ENCODE measurements at regions not wholly inside any gene's neighbourhood (a gene's known extent, or its start where the extent isn't known, plus 50 kb on each side); places are given as distances from the start of the nearest gene placed in this dataset.

- Histone ChIP-seq H3K27ac (ENCODE audit: low read length) (no peak overlapping the region), H3K9me3 (replicated peaks; ENCODE audit: control insufficient read depth, low read depth, low read length) (no peaks in the 10 kb centered on the region), H3K27me3 (ENCODE audit: control insufficient read depth, insufficient read depth, low read length) (no peaks in the 10 kb centered on the region), H3K36me3 (ENCODE audit: control insufficient read depth, insufficient read depth, low read length) (no peaks in the 10 kb centered on the region), H3K4me3 (ENCODE audit: low read length) (no peak overlapping the region), H3K4me1 (ENCODE audit: control insufficient read depth, insufficient read depth, low read length) (no peaks in the 10 kb centered on the region)
- DNase-seq = no peak
Measured at GRCh38 chr2:147713349-147713748, 131.5 kb upstream of the ACVR2A start.

- DNase-seq = no peak
- no CpG with 5 or more reads among the region's 2 CpGs for WGBS (ENCODE audit: insufficient coverage)
- no peak overlapping the region for H3K4me3 ChIP-seq (ENCODE audit: low read length)
- H3K9me3 ChIP-seq (replicated peaks; ENCODE audit: control insufficient read depth, low read depth, low read length) = no peaks in the 10 kb centered on the region
- H3K27ac ChIP-seq (ENCODE audit: low read length) = no peak overlapping the region
- no peaks in the 10 kb centered on the region for H3K36me3 ChIP-seq (ENCODE audit: control insufficient read depth, insufficient read depth, low read length)
- no peaks in the 10 kb centered on the region for H3K27me3 ChIP-seq (ENCODE audit: control insufficient read depth, insufficient read depth, low read length)
- H3K4me1 ChIP-seq (ENCODE audit: control insufficient read depth, insufficient read depth, low read length) = no peaks in the 10 kb centered on the region
Measured at GRCh38 chr2:147712051-147712450, 132.8 kb upstream of the ACVR2A start.

- no peaks in the 10 kb centered on the region for H3K27me3 ChIP-seq (ENCODE audit: control insufficient read depth, insufficient read depth, low read length)
- H3K4me1 ChIP-seq (ENCODE audit: control insufficient read depth, insufficient read depth, low read length) = no peaks in the 10 kb centered on the region
- H3K9me3 ChIP-seq (replicated peaks; ENCODE audit: control insufficient read depth, low read depth, low read length) = no peaks in the 10 kb centered on the region
- no peak overlapping the region for H3K4me3 ChIP-seq (ENCODE audit: low read length)
- WGBS (ENCODE audit: insufficient coverage) = 72% methylated on average over 4 of the region's 4 CpGs
- no peaks in the 10 kb centered on the region for H3K36me3 ChIP-seq (ENCODE audit: control insufficient read depth, insufficient read depth, low read length)
- no peak for DNase-seq
- no peak overlapping the region for H3K27ac ChIP-seq (ENCODE audit: low read length)
Measured at GRCh38 chr2:147711031-147711430, 133.8 kb upstream of the ACVR2A start.

GRCh38 chr2:147709655-147710054 is 135.2 kb upstream of the ACVR2A start:
- Histone ChIP-seq H3K27ac (ENCODE audit: low read length) (no peak overlapping the region), H3K4me3 (ENCODE audit: low read length) (no peak overlapping the region), H3K9me3 (replicated peaks; ENCODE audit: control insufficient read depth, low read depth, low read length) (no peaks in the 10 kb centered on the region), H3K36me3 (ENCODE audit: control insufficient read depth, insufficient read depth, low read length) (no peaks in the 10 kb centered on the region), H3K27me3 (ENCODE audit: control insufficient read depth, insufficient read depth, low read length) (no peaks in the 10 kb centered on the region), H3K4me1 (ENCODE audit: control insufficient read depth, insufficient read depth, low read length) (no peaks in the 10 kb centered on the region)
- no peak for DNase-seq

- Histone ChIP-seq H3K9me3 (replicated peaks; ENCODE audit: control insufficient read depth, low read depth, low read length) (no peaks in the 10 kb centered on the region), H3K27me3 (ENCODE audit: control insufficient read depth, insufficient read depth, low read length) (no peaks in the 10 kb centered on the region), H3K36me3 (ENCODE audit: control insufficient read depth, insufficient read depth, low read length) (no peaks in the 10 kb centered on the region), H3K27ac (ENCODE audit: low read length) (no peak overlapping the region), H3K4me3 (ENCODE audit: low read length) (no peak overlapping the region), H3K4me1 (ENCODE audit: control insufficient read depth, insufficient read depth, low read length) (no peaks in the 10 kb centered on the region)
- no peak for DNase-seq
- 92% methylated on average over 1 of the region's 3 CpGs for WGBS (ENCODE audit: insufficient coverage)
Measured at GRCh38 chr2:147703171-147703570, 141.7 kb upstream of the ACVR2A start.

GRCh38 chr2:147698166-147698565 is 146.7 kb upstream of the ACVR2A start:
- H3K27me3 ChIP-seq (ENCODE audit: control insufficient read depth, insufficient read depth, low read length) = no peaks in the 10 kb centered on the region
- no peak for DNase-seq
- no peaks in the 10 kb centered on the region for H3K9me3 ChIP-seq (replicated peaks; ENCODE audit: control insufficient read depth, low read depth, low read length)
- no peaks in the 10 kb centered on the region for H3K4me1 ChIP-seq (ENCODE audit: control insufficient read depth, insufficient read depth, low read length)
- no peaks in the 10 kb centered on the region for H3K36me3 ChIP-seq (ENCODE audit: control insufficient read depth, insufficient read depth, low read length)
- H3K27ac ChIP-seq (ENCODE audit: low read length) = no peak overlapping the region
- no peak overlapping the region for H3K4me3 ChIP-seq (ENCODE audit: low read length)
- WGBS (ENCODE audit: insufficient coverage) = no CpG with 5 or more reads among the region's 2 CpGs

GRCh38 chr2:147696426-147696825 is 148.4 kb upstream of the ACVR2A start:
- Histone ChIP-seq H3K27me3 (ENCODE audit: control insufficient read depth, insufficient read depth, low read length) (no peaks in the 10 kb centered on the region), H3K4me3 (ENCODE audit: low read length) (no peak overlapping the region), H3K4me1 (ENCODE audit: control insufficient read depth, insufficient read depth, low read length) (no peaks in the 10 kb centered on the region), H3K36me3 (ENCODE audit: control insufficient read depth, insufficient read depth, low read length) (no peaks in the 10 kb centered on the region), H3K27ac (ENCODE audit: low read length) (no peak overlapping the region), H3K9me3 (replicated peaks; ENCODE audit: control insufficient read depth, low read depth, low read length) (no peaks in the 10 kb centered on the region)
- no peak for DNase-seq
- WGBS (ENCODE audit: insufficient coverage) = no CpG with 5 or more reads among the region's 2 CpGs

GRCh38 chr2:147689220-147689909 is 155.5 kb upstream of the ACVR2A start:
- no peaks in the 10 kb centered on the region for H3K27me3 ChIP-seq (ENCODE audit: control insufficient read depth, insufficient read depth, low read length)
- no CpG with 5 or more reads among the region's 2 CpGs for WGBS (ENCODE audit: insufficient coverage)
- no peaks in the 10 kb centered on the region for H3K9me3 ChIP-seq (replicated peaks; ENCODE audit: control insufficient read depth, low read depth, low read length)
- no peaks in the 10 kb centered on the region for H3K4me1 ChIP-seq (ENCODE audit: control insufficient read depth, insufficient read depth, low read length)
- no peaks in the 10 kb centered on the region for H3K36me3 ChIP-seq (ENCODE audit: control insufficient read depth, insufficient read depth, low read length)
- no peak overlapping the region for H3K4me3 ChIP-seq (ENCODE audit: low read length)
- peak; percentile 65 for DNase-seq
- H3K27ac ChIP-seq (ENCODE audit: low read length) = no peak overlapping the region

GRCh38 chr2:147688242-147688641 is 156.6 kb upstream of the ACVR2A start:
- Histone ChIP-seq H3K4me3 (ENCODE audit: low read length) (no peak overlapping the region), H3K36me3 (ENCODE audit: control insufficient read depth, insufficient read depth, low read length) (no peaks in the 10 kb centered on the region), H3K27me3 (ENCODE audit: control insufficient read depth, insufficient read depth, low read length) (no peaks in the 10 kb centered on the region), H3K9me3 (replicated peaks; ENCODE audit: control insufficient read depth, low read depth, low read length) (no peaks in the 10 kb centered on the region), H3K4me1 (ENCODE audit: control insufficient read depth, insufficient read depth, low read length) (no peaks in the 10 kb centered on the region), H3K27ac (ENCODE audit: low read length) (no peak overlapping the region)
- WGBS (ENCODE audit: insufficient coverage) = no CpG with 5 or more reads among the region's 1 CpG
- DNase-seq = peak; percentile 38

- no peaks in the 10 kb centered on the region for H3K36me3 ChIP-seq (ENCODE audit: control insufficient read depth, insufficient read depth, low read length)
- H3K4me3 ChIP-seq (ENCODE audit: low read length) = no peak overlapping the region
Measured at GRCh38 chr2:147686365-147686764, 158.5 kb upstream of the ACVR2A start.

GRCh38 chr2:147684903-147685302 is 159.9 kb upstream of the ACVR2A start:
- peaks cover 5% of the 10 kb centered on the region for H3K4me1 ChIP-seq (ENCODE audit: control insufficient read depth, insufficient read depth, low read length)
- no peak overlapping the region for H3K4me3 ChIP-seq (ENCODE audit: low read length)
- no peaks in the 10 kb centered on the region for H3K9me3 ChIP-seq (replicated peaks; ENCODE audit: control insufficient read depth, low read depth, low read length)
- no peaks in the 10 kb centered on the region for H3K36me3 ChIP-seq (ENCODE audit: control insufficient read depth, insufficient read depth, low read length)
- no peak overlapping the region for H3K27ac ChIP-seq (ENCODE audit: low read length)
- no peak for DNase-seq
- no peaks in the 10 kb centered on the region for H3K27me3 ChIP-seq (ENCODE audit: control insufficient read depth, insufficient read depth, low read length)
- 100% methylated on average over 2 of the region's 4 CpGs for WGBS (ENCODE audit: insufficient coverage)

More at GRCh38 chr2:147686365-147686764, 158.5 kb upstream of the ACVR2A start:
- Histone ChIP-seq H3K27me3 (ENCODE audit: control insufficient read depth, insufficient read depth, low read length) (no peaks in the 10 kb centered on the region), H3K9me3 (replicated peaks; ENCODE audit: control insufficient read depth, low read depth, low read length) (no peaks in the 10 kb centered on the region), H3K4me1 (ENCODE audit: control insufficient read depth, insufficient read depth, low read length) (no peaks in the 10 kb centered on the region), H3K27ac (ENCODE audit: low read length) (no peak overlapping the region)
- DNase-seq = no peak
- 85% methylated on average over 12 of the region's 21 CpGs for WGBS (ENCODE audit: insufficient coverage)

Data from muscle of leg (tissue), 3 donors.